ENCODE measurements at regions not wholly inside any gene's neighbourhood (a gene's known extent, or its start where the extent isn't known, plus 50 kb on each side); places are given as distances from the start of the nearest gene placed in this dataset.

DNA sequence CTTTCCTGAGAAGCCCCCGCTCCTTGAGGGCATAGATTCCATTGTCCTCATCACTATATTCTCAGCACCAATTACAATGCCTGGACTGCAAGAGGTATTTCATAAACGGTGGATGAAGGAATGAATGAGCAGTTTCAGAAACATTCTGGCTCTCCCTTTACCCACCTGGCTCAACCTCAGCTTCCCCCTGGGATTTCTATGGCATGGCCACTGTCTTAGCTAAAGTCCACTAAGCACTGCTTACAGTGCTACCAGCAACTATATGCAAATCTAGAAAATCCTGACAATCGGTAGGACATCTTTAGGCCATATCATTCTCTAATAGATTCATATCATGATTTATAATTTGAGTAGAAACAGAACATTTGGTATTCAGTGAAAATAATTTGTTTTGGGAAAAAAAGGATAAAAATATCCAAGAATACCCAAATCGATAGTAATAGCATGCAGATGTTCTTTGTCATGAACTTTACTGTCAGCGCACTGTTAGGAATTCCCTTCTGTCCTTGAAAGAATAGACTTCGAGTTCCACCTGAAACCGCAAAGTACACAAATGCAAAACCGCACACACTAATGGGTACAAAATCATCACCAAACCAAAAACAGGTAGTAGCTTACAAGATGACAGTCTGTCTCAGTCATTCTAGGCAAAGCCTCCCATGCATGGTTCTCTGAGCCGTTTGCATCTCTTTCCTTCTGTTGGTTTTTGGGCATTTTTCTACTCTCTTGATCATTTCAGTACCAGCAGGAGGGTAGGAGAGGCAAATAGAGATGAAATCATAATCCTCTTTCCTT lies 303.6 kb upstream of the ID2 start:
- H3K9ac ChIP-seq (ENCODE audit: low read depth in 1 of 2, low read length in 2 of 2) = no peak overlapping the region
- H3K4me3 ChIP-seq (ENCODE audit: low read depth in 1 of 3, low read length in 3 of 3) = no peak overlapping the region
- no peaks in the 10 kb centered on the region for H3K4me1 ChIP-seq (ENCODE audit: control insufficient read depth in 4 of 4, insufficient read depth in 4 of 4, low read length in 3 of 4)
- TF ChIP-seq RAD21 (IDR thresholded peaks at IDR 0.05) (peak in 1 of 2 donors; percentile 28), HNF4A (conservative IDR thresholded peaks at IDR 0.05) (peak in 1 of 2 donors; percentile 52), RXRA (IDR thresholded peaks at IDR 0.05) (no peak), NR2F2 (IDR thresholded peaks at IDR 0.05) (no peak), SP1 (IDR thresholded peaks at IDR 0.05) (no peak), JUND (IDR thresholded peaks at IDR 0.05) (no peak), FOXA2 (IDR thresholded peaks at IDR 0.05) (no peak)
- H3K27me3 ChIP-seq (ENCODE audit: control insufficient read depth in 4 of 4, insufficient read depth in 4 of 4, low read length in 3 of 4) = no peaks in the 10 kb centered on the region
- peaks cover 0 to 2% (median 0%) of the 10 kb centered on the region in 4 donors for H3K9me3 ChIP-seq (ENCODE audit: control insufficient read depth in 4 of 4, low read length in 3 of 4)
- DNase-seq (ENCODE audit: low spot score) = peak; percentile 4
- H3K36me3 ChIP-seq (ENCODE audit: control insufficient read depth in 4 of 4, insufficient read depth in 3 of 4, low read depth in 1 of 4, low read length in 3 of 4) = no peaks in the 10 kb centered on the region
- no peak overlapping the region for H3K27ac ChIP-seq (ENCODE audit: low read depth in 1 of 2, low read length in 2 of 2)
- 94% methylated on average over 9 of the region's 9 CpGs for WGBS

DNA sequence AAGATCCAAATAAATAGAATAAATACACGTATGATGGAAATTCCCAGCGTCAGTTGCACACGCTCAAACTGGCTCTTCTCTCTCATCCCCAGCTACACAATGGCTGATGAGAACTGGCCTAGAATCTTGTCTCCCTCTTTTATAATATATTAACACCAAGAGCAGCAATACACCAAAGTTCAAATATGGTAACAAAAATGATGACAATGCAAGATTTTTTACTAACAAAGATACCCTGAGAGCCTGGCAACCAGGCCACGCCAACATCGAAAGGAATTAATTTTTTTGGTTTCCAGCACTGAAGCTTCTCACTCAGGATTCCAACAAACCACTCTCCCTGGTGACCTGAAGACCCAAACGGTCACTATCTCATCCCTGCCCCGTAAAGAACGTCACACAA lies 302.7 kb upstream of the ID2 start:
- Histone ChIP-seq H3K4me3 (ENCODE audit: low read depth in 1 of 3, low read length in 3 of 3) (no peak overlapping the region), H3K27ac (ENCODE audit: low read depth in 1 of 2, low read length in 2 of 2) (no peak overlapping the region), H3K9me3 (ENCODE audit: control insufficient read depth in 4 of 4, low read length in 3 of 4) (no peaks in the 10 kb centered on the region), H3K9ac (ENCODE audit: low read depth in 1 of 2, low read length in 2 of 2) (no peak overlapping the region), H3K27me3 (ENCODE audit: control insufficient read depth in 4 of 4, insufficient read depth in 4 of 4, low read length in 3 of 4) (no peaks in the 10 kb centered on the region), H3K36me3 (ENCODE audit: control insufficient read depth in 4 of 4, insufficient read depth in 3 of 4, low read depth in 1 of 4, low read length in 3 of 4) (no peaks in the 10 kb centered on the region), H3K4me1 (ENCODE audit: control insufficient read depth in 4 of 4, insufficient read depth in 4 of 4, low read length in 3 of 4) (no peaks in the 10 kb centered on the region)
- 94% methylated on average over 8 of the region's 8 CpGs for WGBS
- DNase-seq (ENCODE audit: low spot score) = no peak
- TF ChIP-seq HNF4G (IDR thresholded peaks at IDR 0.05) = no peak
- no peak for TF ChIP-seq JUND (IDR thresholded peaks at IDR 0.05)
- TF ChIP-seq, protein P1, sequence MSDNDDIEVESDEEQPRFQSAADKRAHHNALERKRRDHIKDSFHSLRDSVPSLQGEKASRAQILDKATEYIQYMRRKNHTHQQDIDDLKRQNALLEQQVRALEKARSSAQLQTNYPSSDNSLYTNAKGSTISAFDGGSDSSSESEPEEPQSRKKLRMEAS (IDR thresholded peaks at IDR 0.05) = no peak
- TF ChIP-seq EGR1 (IDR thresholded peaks at IDR 0.05; ENCODE audit: low read depth in 2 of 2) = no peak
- TF ChIP-seq, protein P2, sequence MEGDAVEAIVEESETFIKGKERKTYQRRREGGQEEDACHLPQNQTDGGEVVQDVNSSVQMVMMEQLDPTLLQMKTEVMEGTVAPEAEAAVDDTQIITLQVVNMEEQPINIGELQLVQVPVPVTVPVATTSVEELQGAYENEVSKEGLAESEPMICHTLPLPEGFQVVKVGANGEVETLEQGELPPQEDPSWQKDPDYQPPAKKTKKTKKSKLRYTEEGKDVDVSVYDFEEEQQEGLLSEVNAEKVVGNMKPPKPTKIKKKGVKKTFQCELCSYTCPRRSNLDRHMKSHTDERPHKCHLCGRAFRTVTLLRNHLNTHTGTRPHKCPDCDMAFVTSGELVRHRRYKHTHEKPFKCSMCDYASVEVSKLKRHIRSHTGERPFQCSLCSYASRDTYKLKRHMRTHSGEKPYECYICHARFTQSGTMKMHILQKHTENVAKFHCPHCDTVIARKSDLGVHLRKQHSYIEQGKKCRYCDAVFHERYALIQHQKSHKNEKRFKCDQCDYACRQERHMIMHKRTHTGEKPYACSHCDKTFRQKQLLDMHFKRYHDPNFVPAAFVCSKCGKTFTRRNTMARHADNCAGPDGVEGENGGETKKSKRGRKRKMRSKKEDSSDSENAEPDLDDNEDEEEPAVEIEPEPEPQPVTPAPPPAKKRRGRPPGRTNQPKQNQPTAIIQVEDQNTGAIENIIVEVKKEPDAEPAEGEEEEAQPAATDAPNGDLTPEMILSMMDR (IDR thresholded peaks at IDR 0.05; ENCODE audit: low read depth, low read length, missing input control) = no peak
- no peak for TF ChIP-seq TAF1 (conservative IDR thresholded peaks at IDR 0.05)
- no peak for TF ChIP-seq RXRA (IDR thresholded peaks at IDR 0.05)
- TF ChIP-seq YY1 (IDR thresholded peaks at IDR 0.05) = no peak
- TF ChIP-seq, protein P3, sequence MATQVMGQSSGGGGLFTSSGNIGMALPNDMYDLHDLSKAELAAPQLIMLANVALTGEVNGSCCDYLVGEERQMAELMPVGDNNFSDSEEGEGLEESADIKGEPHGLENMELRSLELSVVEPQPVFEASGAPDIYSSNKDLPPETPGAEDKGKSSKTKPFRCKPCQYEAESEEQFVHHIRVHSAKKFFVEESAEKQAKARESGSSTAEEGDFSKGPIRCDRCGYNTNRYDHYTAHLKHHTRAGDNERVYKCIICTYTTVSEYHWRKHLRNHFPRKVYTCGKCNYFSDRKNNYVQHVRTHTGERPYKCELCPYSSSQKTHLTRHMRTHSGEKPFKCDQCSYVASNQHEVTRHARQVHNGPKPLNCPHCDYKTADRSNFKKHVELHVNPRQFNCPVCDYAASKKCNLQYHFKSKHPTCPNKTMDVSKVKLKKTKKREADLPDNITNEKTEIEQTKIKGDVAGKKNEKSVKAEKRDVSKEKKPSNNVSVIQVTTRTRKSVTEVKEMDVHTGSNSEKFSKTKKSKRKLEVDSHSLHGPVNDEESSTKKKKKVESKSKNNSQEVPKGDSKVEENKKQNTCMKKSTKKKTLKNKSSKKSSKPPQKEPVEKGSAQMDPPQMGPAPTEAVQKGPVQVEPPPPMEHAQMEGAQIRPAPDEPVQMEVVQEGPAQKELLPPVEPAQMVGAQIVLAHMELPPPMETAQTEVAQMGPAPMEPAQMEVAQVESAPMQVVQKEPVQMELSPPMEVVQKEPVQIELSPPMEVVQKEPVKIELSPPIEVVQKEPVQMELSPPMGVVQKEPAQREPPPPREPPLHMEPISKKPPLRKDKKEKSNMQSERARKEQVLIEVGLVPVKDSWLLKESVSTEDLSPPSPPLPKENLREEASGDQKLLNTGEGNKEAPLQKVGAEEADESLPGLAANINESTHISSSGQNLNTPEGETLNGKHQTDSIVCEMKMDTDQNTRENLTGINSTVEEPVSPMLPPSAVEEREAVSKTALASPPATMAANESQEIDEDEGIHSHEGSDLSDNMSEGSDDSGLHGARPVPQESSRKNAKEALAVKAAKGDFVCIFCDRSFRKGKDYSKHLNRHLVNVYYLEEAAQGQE (IDR thresholded peaks at IDR 0.05) = no peak
- TF ChIP-seq FOXA2 (IDR thresholded peaks at IDR 0.05) = no peak
- no peak for TF ChIP-seq HNF4A (conservative IDR thresholded peaks at IDR 0.05)
- TF ChIP-seq RAD21 (IDR thresholded peaks at IDR 0.05) = no peak
- TF ChIP-seq GABPA (IDR thresholded peaks at IDR 0.05 in 1 of 2, conservative IDR thresholded peaks at IDR 0.05 in 1 of 2) = no peak
- no peak for TF ChIP-seq NR2F2 (IDR thresholded peaks at IDR 0.05)
- TF ChIP-seq, protein P4, sequence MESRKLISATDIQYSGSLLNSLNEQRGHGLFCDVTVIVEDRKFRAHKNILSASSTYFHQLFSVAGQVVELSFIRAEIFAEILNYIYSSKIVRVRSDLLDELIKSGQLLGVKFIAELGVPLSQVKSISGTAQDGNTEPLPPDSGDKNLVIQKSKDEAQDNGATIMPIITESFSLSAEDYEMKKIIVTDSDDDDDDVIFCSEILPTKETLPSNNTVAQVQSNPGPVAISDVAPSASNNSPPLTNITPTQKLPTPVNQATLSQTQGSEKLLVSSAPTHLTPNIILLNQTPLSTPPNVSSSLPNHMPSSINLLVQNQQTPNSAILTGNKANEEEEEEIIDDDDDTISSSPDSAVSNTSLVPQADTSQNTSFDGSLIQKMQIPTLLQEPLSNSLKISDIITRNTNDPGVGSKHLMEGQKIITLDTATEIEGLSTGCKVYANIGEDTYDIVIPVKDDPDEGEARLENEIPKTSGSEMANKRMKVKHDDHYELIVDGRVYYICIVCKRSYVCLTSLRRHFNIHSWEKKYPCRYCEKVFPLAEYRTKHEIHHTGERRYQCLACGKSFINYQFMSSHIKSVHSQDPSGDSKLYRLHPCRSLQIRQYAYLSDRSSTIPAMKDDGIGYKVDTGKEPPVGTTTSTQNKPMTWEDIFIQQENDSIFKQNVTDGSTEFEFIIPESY (IDR thresholded peaks at IDR 0.05) = no peak
